HG03097 (cell line): ENCODE measurements at regions not wholly inside any gene's neighbourhood (a gene's known extent, or its start where the extent isn't known, plus 50 kb on each side); places are given as distances from the start of the nearest gene placed in this dataset.

ENCODE experiments used
- ATAC-seq: cut with Tn5 transposase; IDR thresholded peaks from one replicate; pipeline ENCODE4 v1.9.1; 2021; ENCODE audit not compliant: unreplicated experiment, low FRiP score

DNA sequence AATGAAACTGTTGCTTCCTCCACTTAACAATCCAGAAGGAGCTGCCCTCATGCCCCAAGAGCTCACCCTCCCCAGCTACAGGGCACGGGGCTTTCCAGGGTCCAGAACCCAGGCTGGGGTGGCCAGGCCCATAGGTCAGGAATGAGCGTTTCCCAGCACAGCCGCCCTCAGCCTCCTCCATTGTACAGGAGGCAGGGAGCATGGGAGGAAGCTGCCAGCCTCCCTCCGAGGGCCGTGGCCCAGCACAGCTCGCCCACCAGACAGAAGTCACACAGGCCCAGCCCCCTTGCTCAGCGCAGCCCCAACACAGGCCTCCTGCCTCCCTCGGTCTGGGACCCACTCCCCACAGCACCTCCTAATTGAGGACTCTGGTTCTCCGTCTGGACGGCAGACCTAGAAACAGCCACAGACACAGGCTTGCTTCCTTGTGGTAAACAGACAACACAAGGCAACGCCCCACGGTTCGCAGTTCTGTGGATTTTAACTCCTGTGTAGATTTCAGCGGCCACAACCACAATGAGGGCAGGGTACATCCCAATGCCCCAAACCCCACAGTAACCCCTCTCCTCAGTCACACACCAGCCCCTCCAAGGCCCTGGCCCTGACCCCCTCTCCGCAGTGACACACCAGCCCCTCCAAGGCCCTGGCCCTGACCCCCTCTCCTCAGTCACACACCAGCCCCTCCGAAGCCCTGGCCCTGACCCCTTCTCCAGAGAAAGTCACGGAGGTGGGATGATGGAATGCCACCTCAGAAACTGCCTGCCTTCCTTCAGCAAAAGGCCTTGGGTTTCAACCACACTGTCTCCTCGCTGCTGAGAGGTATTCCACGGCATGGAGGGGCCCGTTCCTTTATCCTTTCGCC lies 173.5 kb downstream of the DLL1 start:
- ATAC-seq, result no peak

DNA sequence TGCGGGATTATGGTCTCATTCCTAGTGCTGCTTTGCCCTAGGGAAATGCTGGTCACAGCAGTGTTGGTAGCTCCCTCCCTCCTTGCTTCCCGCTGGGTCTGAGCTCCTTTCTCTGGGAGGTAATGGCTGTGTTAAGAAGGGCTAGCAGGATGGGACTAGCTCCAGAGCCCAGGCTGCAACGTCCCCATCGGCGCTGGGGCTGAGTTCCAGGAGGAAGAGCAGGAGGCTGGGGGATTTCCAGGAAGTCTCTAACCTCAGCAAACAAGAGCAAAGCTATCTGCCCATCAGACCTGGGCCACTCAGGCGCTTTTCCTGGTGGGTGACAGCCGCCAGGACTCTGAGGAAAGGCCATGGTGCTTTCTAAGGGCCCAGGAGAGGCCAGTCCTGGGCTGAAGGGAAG lies 174.2 kb downstream of the DLL1 start:
- no peak for ATAC-seq

DNA sequence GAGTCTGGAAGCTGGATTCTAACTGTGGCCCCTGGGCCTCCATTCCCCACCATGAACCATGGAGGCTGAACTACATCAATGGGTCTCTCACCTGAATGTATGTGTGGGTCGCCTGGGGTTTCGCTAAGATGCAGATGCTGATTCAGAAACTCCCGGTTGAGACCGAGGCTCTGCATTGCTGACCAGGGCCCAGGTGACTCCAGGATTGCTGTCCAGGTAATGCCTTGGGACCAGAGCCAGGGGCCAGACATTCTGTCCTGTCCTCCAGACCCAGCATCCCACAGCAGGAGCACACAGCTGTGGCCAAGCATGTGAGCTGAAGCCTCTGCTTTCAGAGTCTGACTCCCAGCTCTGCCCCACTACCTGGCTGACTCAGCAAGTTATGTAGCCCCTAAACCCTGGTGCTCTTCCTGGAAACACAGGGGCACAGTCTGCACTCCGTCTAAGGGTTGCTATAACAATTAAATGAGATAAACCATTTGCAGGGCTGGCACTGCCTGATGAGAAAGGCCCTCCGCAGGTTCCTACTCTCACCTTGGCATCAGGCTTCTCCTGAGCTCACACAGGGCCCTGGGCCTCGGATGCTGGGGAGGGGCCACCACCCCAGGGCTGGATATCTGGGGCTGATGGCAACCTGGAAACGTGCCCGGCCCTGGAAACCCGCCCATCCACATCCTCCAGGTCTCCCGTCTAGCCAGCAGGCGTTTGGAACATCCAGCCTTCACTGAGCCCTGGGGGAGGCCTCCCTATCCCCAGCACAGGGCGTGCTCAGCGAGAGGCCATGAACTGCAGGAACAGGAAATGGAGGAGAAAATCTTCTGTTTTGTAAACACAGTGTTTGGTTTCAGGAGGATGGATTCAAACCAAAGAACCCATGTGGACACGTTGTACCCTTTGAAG lies 175.7 kb downstream of the DLL1 start:
- ATAC-seq, result no peak

DNA sequence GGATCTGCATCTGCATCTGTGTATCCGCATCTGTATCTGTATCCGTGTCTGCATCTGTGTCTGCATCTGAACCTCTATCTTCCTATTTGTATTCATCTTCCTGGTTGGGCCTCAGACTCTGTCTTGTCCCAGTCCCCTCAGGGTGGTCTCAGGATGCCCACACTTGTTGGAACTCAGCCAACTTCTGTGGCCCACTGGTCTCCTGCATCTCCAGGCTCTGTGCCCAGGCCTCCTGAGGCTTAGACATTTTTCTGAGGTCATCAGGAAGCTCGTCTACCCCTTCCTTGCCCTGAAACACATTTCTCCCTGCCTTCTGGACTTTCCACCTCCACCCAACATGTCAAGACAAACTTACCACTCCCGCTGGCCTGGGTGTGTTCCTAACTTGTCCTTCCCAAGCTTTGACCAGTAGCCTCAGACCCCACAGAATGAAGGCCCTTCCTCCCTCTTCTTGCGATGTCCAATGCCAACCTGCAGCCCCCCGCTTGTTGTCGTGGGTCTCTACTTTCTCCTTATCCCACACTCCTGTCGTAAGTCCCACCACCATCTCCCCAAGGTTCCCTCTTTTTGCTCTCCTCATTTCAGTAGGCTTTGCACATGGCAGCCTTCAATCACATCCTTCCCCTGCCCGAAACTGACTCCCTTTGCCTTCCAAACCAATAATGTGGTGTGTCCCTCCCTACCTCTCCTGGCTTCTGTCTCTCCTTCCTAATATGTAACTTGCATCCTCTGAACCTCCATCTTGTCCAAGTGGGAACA lies 176.5 kb downstream of the DLL1 start:
- ATAC-seq, result no peak

DNA sequence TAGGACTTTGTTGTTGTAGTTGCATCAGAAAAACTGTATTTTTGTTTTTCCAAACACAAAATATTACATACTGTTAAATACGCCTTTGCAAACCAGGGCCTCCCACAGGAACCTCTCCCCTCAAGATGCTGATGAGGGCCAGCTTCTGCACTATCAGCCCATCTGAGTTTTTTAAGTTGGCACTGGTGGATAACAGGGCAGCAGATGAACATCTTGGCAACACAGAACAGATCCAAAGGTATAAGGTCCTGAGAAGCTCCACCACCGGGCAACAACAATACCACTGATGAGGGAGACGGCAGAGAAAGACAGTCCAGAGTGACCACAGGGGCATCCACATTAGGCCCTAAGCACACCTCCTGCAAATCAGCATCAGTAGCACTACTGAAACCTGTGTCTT lies 177.7 kb downstream of the DLL1 start:
- ATAC-seq, result no peak

DNA sequence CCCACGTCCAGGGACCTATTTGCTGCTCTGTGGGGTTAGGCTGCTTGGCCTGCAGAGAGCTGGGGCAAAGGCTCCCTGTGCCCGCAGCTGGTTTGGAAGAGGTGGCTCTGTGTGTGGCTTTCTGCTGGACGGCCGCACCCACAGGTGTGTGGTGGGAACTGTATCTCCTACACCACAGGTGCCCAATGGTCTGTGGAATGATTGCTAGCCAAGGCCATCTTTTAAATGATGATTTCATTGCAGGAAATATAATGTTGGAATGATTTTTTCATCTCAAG lies 178.4 kb downstream of the DLL1 start:
- ATAC-seq, result no peak

DNA sequence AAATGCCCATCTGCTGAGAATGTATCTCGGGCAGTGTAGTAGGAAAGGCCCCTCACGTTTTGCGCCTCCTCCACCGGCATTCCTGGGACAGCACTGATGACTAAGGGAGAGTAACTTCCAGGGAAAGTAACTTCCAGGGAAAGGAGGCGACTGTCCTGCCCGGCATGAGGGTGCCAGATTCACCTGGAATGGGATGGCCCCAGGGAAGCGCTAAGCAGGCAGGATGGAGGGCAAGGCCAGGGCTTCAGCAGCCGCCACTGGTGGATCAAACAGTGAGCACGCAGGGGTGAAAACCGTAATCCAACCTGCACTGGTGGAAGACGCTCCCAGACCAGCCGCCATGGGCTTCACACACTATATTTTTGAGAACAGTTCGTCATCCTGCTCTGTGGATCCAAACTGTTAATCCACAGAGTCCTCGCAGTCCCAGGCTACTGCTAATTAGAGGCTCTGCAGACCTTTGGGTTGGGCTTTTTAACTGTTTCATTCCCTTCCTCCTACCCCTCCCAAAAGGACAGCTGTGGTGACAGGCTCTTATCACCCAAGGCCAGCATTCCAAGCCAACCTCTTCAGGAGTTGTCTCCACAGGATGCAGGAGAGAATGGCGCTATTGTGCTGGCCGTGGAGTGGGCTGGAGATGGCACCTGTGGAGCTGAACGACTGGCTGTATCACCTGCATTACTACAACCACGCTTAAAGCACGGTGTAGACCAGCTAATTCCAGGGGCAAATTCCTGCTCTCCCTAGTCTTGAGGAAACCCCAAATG lies 178.9 kb downstream of the DLL1 start:
- ATAC-seq, result no peak

DNA sequence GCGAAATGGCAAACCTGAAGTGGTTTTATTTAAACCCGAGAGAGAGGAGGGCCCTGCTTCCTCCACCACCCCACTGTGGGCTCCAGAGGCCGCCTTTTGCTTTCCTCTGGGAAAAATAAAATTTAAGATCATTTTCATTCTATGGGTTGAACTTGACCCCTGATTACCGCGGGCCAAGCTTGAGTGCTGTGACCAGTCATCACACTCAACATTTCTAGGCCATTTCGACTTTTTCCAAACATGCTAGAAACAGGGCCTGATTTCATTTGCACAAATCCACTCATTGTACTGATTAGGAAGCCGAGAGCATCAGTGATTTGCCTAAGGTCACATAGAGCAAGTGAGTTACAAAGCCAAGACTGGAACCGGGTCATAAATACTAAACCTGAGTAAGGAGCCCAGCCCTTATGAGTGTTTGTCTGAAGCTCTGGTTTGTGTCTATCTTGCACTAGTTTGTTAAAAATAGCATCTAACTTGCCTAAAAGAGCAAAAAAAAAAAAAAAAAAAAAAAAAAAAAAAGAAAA lies 179.7 kb downstream of the DLL1 start:
- no peak for ATAC-seq

DNA sequence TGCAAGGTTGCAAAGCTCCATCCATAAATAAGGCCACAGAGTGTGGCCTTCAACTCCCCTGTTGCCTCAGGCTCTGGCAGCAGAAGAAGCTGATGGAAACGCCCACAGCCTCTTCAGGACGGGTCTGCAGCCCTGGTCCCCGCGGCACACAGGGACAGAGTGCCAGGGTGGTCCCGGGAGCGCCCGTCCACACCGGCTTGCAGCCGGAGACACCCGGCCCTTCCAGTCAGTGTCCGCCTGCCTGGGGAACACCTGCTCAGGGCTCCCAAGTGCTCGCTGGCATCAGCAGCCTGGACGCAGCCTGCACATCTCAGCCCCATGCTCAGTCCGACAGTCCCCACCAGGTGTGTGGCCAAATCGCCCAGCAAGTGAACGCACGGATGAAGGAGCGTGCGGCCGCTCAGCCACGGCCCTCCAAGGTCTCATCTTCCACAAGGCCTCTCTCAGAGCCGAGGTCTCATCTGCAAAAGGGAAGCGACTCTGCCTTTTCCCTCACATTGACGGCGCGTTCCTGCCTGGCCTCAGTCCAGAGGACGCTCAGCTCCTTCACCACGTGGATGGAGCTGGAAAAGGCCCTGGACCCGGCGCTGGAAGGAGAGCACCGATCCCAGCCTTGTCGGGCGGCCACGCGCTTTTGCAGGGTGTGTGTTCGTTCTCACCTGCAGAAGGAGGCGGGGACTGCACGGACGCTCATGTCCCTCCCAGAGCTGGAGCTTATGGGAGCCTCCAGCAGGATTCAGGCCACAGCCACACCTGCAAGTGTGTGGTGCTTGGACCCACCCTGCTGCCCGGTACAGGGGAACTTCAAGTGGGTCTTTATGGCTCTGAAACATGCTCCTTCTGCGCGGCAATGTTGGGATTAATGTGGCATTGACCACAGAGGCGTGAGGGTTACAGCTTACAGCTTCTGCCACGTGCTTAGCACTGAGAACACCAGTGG lies 180.4 kb downstream of the DLL1 start:
- ATAC-seq, result no peak

DNA sequence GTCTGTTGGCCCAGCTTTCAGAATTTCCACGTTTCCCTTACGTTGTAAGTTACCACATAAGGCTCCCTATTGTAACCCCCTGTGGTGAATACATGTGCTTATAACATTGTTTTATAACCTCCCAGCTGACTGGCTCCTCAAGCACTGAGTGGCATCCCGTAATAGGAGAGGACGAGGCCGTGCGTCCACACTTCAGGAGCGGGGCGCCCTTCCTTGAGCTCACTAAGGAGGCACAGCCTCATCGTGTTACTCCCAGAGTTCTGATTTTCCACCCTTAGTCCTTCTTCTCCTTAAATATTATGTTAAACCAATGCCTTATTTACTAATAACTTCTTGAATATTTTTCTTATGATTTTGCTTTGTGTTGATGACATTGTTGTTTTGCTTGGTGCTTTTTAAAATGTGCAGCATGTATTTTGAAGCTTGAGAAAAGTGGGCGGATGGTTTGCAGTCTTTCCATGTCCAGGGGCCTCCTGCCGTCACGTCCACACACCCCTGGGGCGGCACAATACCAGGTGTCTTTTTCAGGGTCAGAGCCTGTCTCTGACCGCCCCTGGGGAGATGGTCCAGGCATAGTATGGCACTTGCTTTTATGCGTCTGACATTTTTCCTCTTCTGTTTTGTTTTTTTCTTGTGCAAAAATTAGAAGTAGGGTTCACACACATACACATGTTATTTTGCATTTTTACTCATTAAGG lies 181.8 kb downstream of the DLL1 start:
- no peak for ATAC-seq

DNA sequence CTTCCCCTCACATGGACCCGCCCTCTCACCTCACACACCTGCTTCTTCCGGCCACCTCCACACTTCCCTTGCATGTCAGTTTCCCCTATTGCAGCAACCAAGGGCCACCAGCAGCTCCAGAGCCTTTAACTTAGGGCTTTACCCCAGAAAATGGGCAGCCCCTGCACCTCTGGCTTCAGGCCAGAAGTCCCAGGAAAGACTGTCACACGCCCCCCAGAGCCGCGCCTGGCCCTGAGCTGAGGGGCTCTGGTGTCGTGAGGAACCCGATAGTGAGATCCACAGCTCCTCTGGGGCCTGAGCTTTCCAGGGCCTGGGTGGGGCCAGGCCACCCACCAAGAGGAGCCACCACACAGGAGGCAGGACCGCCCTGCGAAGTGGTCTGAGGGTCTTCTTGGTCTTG lies 182.4 kb downstream of the DLL1 start:
- ATAC-seq, result no peak

DNA sequence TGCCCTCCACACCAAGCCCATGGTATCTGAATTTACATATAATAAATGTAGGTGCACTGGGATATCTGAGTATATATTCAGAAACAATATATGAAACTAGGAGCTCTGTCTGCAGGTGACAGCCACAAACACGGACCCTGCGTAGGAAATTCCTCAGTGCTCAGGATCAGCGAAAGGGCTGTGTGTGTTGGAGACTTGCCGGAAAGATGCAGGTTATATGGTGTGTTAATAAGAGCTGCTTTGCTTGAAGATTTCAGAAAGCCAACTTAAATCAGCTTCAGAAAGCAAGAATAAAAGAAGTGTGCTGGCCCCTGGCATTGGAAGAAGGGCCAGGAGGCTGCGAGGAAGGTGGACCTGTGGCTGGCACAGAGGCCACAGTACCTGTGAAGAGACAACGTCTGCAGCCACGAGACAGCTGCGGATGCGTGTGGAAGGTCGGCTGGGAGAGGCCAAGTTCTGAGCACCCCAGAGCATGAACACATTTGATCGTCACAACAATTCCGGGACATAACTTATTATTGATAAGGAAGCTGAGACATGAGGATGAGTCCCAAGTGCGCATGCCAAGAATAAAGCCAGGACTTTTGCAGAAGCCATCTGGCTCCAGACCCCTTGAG lies 183.2 kb downstream of the DLL1 start:
- no peak for ATAC-seq

DNA sequence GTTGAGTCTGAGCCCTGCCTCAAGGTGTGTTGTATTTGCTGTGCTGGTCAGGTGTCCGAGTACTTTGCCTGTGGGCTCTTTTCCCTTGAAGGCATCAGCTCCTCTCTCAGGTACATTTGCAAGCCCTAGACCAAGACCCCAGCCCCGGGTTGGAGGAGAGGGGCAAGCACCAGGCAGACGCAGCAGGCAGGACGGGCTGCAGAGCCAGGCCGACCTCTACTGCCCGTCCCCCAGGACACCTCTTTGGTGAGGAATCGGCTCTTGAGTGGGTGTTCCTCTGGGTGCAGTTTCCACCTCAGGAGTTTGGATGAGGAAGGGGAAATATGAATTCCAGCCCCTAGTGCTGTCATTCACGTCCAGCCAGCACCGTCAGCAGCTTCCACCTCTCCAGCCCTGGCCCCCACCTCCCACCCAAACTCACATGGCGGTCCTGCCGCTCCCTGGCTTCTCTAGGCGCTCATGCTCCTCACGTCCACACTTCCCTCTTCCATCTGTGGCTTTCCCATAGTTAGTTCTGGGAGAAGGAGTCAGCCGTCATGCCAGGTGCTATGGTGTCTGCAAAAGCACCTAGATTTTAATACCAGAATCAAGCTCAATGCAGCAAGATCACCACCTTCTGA lies 183.9 kb downstream of the DLL1 start:
- no peak for ATAC-seq

DNA sequence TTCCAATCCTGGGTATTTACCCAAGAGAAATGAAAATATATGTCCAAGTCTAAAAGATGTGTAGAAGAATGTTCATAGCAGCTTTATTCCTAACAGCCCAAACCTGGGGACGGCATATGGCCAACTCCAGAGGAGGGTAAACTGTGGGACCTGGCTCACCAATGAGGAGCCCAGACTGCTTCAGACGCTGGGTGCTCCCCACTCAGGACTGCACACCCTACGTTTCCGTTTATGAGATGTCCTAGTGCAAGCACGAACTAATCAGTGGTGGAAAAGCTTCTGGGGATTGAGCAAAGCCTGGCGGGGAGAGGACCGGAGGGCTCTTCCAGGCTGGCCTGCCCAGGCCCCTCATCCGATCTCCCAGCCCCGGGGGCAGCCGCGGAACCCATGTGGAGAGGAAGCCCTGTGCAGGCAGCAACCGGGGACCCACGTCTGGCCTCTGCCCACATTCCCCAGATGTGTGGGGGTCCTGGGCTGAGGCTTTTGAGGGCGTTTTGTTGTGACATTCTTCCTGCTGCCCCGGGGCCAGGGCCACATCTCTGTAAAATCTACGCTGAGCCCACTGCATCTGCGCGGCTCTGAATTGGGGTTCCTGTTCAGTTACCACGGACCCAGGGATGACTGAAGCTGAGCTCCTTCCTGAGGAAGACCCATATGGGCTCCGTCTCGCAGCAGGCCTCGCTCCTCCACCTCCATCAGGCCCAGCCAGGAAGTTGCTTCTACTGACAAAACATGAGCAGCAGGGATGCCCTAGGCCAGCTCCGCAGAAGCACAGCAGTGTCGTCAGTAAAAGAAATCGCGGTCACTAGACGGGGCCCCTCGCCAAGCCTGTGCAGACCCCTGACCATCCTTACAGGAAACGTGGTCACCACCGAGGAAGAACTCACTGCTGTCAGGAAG lies 188.0 kb downstream of the DLL1 start:
- ATAC-seq, result no peak

DNA sequence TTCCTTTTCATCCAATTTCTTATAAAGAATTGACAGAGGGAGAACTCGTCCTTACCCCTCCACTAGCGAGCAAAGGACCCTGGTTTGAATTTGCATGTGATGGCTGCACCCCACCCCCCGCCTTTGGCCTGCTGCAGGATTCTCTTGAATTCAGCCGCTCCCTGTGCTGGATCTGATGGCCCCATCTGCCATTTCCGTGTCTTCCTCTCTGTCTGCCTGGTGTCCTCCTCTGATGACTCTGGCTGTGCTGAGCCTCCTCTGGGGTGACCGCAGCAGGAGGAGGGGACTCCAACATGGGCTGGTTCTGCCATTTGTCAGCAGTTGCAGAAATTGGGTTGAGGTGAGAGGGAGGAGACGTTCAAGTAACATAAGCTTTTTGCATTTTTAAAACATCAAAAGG lies 188.8 kb downstream of the DLL1 start:
- no peak for ATAC-seq

DNA sequence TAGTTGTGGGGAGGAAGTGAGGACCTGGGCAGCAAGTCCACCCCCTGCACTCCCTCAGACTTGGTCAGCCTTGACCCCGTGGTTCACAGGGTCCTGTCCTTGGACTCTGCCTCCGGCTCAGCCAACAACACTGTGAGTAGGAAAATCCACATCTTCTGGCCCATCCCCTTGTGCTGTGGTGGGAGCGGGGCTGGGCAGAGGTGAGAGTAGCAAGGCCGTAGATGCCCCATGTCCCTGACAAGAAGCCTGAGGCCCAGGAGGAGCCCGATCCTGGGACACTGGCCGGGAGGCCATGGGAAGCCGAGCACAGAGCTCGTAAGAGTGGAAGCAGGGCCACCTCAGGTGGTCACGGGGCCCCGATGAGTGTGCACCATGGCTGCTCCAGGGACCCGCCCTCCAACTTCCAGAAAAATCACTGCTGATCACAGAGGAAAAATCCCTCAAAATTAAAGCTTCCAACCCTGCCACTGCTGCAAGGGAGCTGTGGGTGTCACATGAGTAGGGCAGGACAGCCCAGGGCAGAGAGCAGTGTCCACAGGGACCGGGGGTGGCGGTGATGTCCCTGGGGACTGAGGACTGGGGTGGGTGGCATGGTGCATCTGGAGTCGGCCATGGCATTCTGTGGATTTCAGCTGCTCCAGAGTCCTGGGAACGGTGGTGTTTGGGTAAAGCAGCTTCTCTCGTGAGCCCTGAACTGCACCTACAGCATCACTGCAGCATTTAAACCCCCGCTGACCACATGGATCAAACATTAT lies 189.4 kb downstream of the DLL1 start:
- ATAC-seq, result no peak
